ENCODE measurements at regions not wholly inside any gene's neighbourhood (a gene's known extent, or its start where the extent isn't known, plus 50 kb on each side); places are given as distances from the start of the nearest gene placed in this dataset.
"Not testable (repeated sequence)": the region's sequence is repeated elsewhere in the genome, so short reads cannot be mapped to it uniquely, and the experiment has no call there.

DNA sequence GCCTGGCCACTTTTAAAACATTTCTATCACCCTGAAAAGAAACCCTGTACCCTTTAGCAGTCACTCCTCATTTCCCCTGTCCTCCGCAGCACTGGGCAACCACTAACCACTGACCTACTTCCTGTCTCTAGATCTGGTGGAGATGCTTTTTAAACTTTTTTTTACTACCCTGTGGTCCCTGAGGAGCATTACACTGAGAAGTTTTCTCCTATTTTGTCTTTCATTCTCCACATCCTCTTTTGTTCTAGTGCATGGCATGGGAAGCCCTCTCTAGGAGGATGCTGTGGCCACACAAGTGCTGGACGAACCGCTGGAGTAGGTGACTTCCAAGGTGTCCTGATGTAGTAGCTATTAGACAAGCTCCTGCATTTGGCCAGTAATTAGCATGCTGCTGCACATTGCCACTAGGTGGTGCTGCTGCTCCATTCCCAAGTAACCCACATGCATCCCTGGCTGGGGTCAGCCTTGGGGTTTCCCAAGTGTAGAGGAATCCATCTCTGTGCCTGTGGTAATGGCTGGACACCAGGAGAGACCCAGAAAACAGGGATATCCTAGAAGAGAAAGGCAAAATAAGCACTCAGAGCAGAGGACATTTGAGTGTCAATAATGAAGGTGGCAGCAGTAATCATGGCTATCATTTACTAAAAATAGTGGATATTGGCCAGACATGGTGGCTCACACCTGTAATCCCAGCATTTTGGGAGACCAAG is 143.8 kb upstream of the CRHR1 start:
- Mint-ChIP-seq H3K36me3 (peaks cover 21% of the 10 kb centered on the region), H3K4me1 (peaks cover 2% of the 10 kb centered on the region)
- DNase-seq (ENCODE audit: low spot score in 2 of 2, unreplicated experiment in 2 of 2): peak; percentile 53 to 80

DNA sequence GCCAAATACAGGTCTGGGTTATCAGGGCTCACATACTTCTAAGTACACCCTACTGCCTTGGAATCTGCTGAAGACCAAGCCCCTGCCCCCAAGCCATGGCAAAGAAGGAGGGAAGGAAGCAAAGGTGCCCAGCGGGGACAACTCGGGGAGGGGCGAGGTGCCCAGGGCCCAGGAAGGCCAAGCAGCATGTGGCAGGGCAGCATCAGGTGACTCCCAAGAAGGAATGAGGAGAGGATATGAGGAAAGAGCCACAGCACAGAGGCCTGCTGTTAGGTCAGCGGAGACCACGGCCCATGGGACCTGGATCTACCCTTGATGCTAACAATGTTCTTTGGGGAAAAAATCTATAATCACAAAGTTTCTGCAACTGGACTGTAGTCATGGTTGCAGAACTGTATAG is 142.6 kb upstream of the CRHR1 start:
- H3K27me3 Mint-ChIP-seq (ENCODE audit: low read depth): peaks cover 4% of the 10 kb centered on the region
- DNase-seq (ENCODE audit: low spot score in 2 of 2, unreplicated experiment in 2 of 2): no peak
- peaks cover 11% of the 10 kb centered on the region for H3K36me3 Mint-ChIP-seq
- TF ChIP-seq, protein P1, sequence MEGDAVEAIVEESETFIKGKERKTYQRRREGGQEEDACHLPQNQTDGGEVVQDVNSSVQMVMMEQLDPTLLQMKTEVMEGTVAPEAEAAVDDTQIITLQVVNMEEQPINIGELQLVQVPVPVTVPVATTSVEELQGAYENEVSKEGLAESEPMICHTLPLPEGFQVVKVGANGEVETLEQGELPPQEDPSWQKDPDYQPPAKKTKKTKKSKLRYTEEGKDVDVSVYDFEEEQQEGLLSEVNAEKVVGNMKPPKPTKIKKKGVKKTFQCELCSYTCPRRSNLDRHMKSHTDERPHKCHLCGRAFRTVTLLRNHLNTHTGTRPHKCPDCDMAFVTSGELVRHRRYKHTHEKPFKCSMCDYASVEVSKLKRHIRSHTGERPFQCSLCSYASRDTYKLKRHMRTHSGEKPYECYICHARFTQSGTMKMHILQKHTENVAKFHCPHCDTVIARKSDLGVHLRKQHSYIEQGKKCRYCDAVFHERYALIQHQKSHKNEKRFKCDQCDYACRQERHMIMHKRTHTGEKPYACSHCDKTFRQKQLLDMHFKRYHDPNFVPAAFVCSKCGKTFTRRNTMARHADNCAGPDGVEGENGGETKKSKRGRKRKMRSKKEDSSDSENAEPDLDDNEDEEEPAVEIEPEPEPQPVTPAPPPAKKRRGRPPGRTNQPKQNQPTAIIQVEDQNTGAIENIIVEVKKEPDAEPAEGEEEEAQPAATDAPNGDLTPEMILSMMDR (IDR thresholded peaks at IDR 0.05; ENCODE audit: unreplicated experiment): no peak
- no peak overlapping the region for H3K27ac Mint-ChIP-seq
- no peak overlapping the region for H3K4me3 Mint-ChIP-seq
- H3K4me1 Mint-ChIP-seq: peaks cover 2% of the 10 kb centered on the region
- no peaks in the 10 kb centered on the region for H3K9me3 Mint-ChIP-seq

More for the DNA sequence above, 143.8 kb upstream of the CRHR1 start:
- TF ChIP-seq, protein P1 (IDR thresholded peaks at IDR 0.05; ENCODE audit: unreplicated experiment): peak; percentile 84
- H3K4me3 Mint-ChIP-seq: no peak overlapping the region
- no peaks in the 10 kb centered on the region for H3K27me3 Mint-ChIP-seq (ENCODE audit: low read depth)
- H3K9me3 Mint-ChIP-seq: no peaks in the 10 kb centered on the region
- H3K27ac Mint-ChIP-seq: no peak overlapping the region

DNA sequence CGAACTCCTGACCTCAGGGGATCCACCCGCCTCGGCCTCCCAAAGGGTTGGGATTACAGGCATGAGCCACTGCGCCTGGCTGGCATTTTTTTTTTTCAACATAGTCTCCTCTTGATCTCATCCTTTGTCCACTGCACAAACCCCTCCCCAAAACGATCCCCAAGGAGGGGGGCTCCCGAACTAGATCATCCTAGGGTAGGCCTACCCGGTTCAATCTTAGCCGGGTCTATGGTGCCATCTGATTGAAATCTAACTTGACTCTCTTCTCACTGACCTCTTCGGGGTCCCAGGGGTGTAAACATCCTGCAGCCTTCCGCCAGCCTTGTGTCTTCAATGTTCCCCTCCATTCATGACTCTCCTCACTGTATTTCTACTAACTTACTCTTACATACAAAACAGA is 140.5 kb upstream of the CRHR1 start:
- Mint-ChIP-seq H3K4me3 (no peak overlapping the region), H3K4me1 (peaks cover 2% of the 10 kb centered on the region), H3K9me3 (no peaks in the 10 kb centered on the region), H3K36me3 (peaks cover 11% of the 10 kb centered on the region), H3K27ac (no peak overlapping the region), H3K27me3 (ENCODE audit: low read depth) (peaks cover 4% of the 10 kb centered on the region)
- no peak for DNase-seq (ENCODE audit: low spot score in 2 of 2, unreplicated experiment in 2 of 2)
- TF ChIP-seq, protein P1 (IDR thresholded peaks at IDR 0.05; ENCODE audit: unreplicated experiment): no peak

DNA sequence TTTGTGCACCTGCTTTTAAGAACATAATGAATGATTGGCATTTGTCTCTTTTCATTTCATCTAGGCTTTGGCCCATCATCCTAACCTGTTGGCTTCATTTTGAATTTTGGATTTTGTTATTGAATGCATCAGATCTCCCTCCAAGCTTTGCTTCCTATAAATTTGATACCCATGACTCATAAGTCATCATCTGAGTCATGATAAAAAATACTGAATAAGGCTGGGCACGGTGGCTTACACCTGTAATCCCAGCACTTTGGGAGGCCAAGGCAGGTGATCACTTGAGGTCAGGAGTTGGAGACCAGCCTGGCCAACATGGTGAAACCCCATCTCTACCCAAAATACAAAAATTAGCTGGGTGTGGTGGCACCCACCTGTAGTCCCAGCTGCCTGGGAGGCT is 139.5 kb upstream of the CRHR1 start:
- H3K27ac Mint-ChIP-seq; H3K27me3 Mint-ChIP-seq (ENCODE audit: low read depth); H3K9me3 Mint-ChIP-seq; H3K4me1 Mint-ChIP-seq; DNase-seq (ENCODE audit: low spot score in 2 of 2, unreplicated experiment in 2 of 2); H3K4me3 Mint-ChIP-seq; H3K36me3 Mint-ChIP-seq: not testable (repeated sequence)

DNA sequence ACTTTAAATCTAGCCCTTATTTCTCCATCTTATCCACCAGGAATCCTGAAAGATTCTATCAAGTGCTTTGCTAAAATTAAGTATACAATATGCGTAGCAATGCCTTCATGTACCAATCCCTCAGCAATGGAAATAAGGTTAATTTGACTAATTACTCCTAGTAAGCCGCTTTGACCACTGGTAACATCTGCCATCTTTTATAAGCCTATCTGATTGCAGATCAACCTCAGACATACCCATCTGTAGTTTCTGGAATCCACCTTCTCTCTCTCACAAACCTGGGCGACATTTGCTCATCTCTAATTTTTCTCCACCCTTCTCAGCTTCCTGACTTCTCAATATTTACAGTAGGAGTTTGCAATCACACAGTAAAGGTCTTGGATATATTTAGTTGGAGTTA is 138.8 kb upstream of the CRHR1 start:
- no peak overlapping the region for H3K27ac Mint-ChIP-seq
- H3K9me3 Mint-ChIP-seq: no peaks in the 10 kb centered on the region
- H3K4me1 Mint-ChIP-seq: peaks cover 2% of the 10 kb centered on the region
- H3K36me3 Mint-ChIP-seq: peaks cover 2% of the 10 kb centered on the region
- no peak overlapping the region for H3K4me3 Mint-ChIP-seq
- DNase-seq (ENCODE audit: low spot score in 2 of 2, unreplicated experiment in 2 of 2): no peak
- peaks cover 4% of the 10 kb centered on the region for H3K27me3 Mint-ChIP-seq (ENCODE audit: low read depth)
- TF ChIP-seq, protein P1 (IDR thresholded peaks at IDR 0.05; ENCODE audit: unreplicated experiment): no peak

DNA sequence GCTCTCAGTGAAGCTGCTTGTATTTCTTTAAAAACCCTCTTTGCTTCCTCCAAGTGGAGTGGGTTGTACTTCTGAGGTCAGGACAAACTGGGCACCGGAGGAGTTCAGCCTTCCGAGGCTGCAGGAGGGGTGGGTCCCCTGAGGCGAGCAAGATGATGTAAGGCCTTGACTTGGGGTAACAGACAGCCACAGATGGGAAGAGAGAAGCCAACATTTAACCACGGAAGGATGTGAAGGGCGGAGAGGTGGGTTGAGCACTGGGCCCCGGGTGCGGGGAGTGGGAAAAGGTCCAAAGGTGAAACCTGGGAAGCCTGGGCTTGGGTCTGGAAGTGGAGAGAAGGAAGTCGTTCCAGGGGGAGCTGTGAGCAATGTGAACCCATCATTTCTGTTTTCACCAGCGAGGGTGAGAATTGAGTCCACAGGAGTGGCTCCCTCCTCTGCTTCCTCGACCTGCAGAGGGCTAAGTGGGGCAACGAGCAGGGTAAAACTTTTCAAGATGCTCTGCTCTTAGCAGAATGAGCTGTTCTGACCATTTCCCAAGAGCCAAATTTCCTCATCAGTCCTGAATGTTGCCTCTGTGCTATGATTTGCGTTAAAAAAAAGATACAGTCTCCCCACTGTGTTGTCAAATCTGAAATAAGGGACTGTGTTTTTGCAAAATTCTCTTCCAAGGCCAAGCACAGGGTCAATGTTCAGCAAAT is 137.7 kb upstream of the CRHR1 start:
- Mint-ChIP-seq H3K27ac (no peak overlapping the region), H3K27me3 (ENCODE audit: low read depth) (peaks cover 4% of the 10 kb centered on the region), H3K36me3 (no peaks in the 10 kb centered on the region), H3K9me3 (no peaks in the 10 kb centered on the region), H3K4me3 (no peak overlapping the region), H3K4me1 (peaks cover under 1% of the 10 kb centered on the region)
- no peak for DNase-seq (ENCODE audit: low spot score in 2 of 2, unreplicated experiment in 2 of 2)
- TF ChIP-seq, protein P1 (IDR thresholded peaks at IDR 0.05; ENCODE audit: unreplicated experiment): no peak

Measured in mesothelial cell of epicardium (in vitro differentiated cells).